Nucleus accumbens (tissue), 56 donors: ENCODE measurements at regions not wholly inside any gene's neighbourhood (a gene's known extent, or its start where the extent isn't known, plus 50 kb on each side); places are given as distances from the start of the nearest gene placed in this dataset.
A peak's percentile ranks its signal among the peaks of the same experiment; 100 is the strongest.

Experiments
- DNase-seq, 56 donors: peaks; one replicate each; lab custom pipeline; 2025; lab: John Stamatoyannopoulos, UW

GRCh38 chr5:176732736-176733405 lies 77.5 kb upstream of the UNC5A start:
- DNase-seq = no peak

GRCh38 chr5:176733406-176734262 lies 76.7 kb upstream of the UNC5A start:
- DNase-seq = no peak

- no peak for DNase-seq
These were observed 75.5 kb upstream of the UNC5A start for GRCh38 chr5:176734756-176735342.

GRCh38 chr5:176735383-176736265 lies 74.7 kb upstream of the UNC5A start:
- no peak for DNase-seq

- no peak for DNase-seq
These were observed 73.9 kb upstream of the UNC5A start for GRCh38 chr5:176736301-176736930.

GRCh38 chr5:176736931-176737745 lies 73.2 kb upstream of the UNC5A start:
- DNase-seq = no peak

GRCh38 chr5:176737746-176738636 lies 72.4 kb upstream of the UNC5A start:
- DNase-seq = no peak

- DNase-seq = no peak
These were observed 71.6 kb upstream of the UNC5A start for GRCh38 chr5:176738637-176739250.

GRCh38 chr5:176739461-176740051 lies 70.8 kb upstream of the UNC5A start:
- no peak for DNase-seq

GRCh38 chr5:176740131-176740701 lies 70.1 kb upstream of the UNC5A start:
- DNase-seq = no peak

- DNase-seq = no peak
These were observed 69.5 kb upstream of the UNC5A start for GRCh38 chr5:176740702-176741496.

GRCh38 chr5:176741561-176742211 lies 68.7 kb upstream of the UNC5A start:
- no peak for DNase-seq

- DNase-seq = no peak
These were observed 67.9 kb upstream of the UNC5A start for GRCh38 chr5:176742246-176743105.

- DNase-seq = peak in 13 of 56 donors; percentile 15 to 69 (median 49)
These were observed 67.1 kb upstream of the UNC5A start for GRCh38 chr5:176743136-176743861.
